HG02970 (cell line): ENCODE measurements at regions not wholly inside any gene's neighbourhood (a gene's known extent, or its start where the extent isn't known, plus 50 kb on each side); places are given as distances from the start of the nearest gene placed in this dataset.

Experiments
- ATAC-seq: cut with Tn5 transposase; IDR thresholded peaks from one replicate; pipeline ENCODE4 v1.9.1; 2021; ENCODE audit warnings: mild to moderate bottlenecking, moderate library complexity, moderate number of reproducible peaks; ENCODE audit not compliant: unreplicated experiment, low FRiP score

- ATAC-seq, result no peak
Measured at GRCh38 chr5:17428176-17428800, 69.7 kb upstream of the TAF11L2 start.

DNA sequence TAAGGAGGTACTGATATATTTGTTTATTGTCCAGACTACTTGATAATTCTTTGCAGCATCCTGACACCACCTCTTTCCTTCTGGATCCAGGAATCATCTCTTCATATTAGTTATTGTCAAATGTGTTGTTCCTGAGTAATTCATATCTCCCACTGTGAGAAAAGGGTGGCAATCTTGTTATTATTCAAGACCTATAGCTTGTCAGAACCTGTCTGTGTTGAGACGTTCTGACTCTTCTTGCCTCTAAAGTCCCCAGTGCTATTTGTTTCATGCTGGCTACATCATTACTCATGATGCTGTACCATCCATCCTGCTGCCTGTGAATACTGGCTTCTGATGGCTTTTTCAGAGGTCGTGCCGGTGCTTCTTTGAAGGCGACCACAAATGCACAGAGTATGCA lies 68.7 kb upstream of the TAF11L2 start:
- ATAC-seq, result no peak

DNA sequence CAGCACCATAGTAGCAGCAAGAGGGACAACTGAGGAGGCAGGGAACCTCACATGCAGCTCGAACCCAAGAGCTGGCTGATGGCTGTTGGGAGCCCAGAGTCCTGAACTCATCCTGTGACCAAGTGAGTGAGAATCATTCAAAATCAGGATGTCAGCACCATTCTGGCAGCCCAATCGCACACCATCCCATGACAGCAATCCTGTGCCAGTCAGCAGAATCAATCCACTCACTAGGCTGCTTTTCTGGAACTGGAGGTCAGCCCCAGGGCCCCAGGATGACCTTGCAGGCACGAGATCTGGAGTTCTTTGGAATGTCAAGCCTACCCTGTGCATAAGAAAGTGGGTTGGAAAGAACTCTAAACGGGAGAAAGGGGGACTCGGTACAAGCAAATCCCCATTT lies 67.8 kb upstream of the TAF11L2 start:
- no peak for ATAC-seq

DNA sequence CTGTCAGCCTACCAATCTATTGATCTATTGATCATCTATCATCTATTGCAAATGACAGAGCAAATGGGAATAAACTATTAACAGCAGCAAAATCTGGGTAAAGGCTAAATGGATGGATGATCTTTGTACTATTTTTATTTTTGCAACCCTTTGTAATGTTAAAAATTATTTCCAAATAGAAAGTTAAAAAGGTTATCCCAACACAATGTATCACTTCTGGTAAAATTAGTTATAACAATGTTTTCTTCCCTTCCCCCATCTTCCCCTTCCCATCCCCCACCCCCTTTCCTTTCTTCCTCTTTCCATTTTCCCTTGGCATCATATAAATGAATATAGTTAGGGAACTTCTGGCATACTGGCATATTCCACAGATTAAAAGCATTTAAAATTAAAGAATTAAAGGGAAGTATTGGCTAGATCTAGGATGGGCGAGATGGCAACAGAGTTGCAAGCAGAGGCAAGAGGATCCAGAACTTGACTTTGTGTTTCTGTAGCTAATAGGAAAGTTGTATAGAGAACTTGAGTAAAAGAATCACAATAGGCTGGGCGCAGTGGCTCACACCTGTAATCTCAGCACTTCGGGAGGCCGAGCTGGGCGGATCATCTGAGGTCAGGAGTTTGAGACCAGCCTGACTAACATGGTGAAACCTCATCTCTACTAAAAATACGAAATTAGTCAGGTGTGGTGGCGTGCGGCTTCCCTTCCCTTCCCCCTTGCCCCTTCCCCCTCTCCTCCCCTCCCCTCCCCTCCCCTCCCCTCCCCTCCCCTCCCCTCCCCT lies 66.6 kb upstream of the TAF11L2 start:
- no peak for ATAC-seq

- no peak for ATAC-seq
Measured at GRCh38 chr5:17432569-17432968, 65.5 kb upstream of the TAF11L2 start.

GRCh38 chr5:17433406-17433805 lies 64.6 kb upstream of the TAF11L2 start:
- no peak for ATAC-seq

- no peak for ATAC-seq
Measured at GRCh38 chr5:17434982-17435381, 63.0 kb upstream of the TAF11L2 start.

GRCh38 chr5:17436350-17436749 lies 61.7 kb upstream of the TAF11L2 start:
- peak; percentile 39 for ATAC-seq

DNA sequence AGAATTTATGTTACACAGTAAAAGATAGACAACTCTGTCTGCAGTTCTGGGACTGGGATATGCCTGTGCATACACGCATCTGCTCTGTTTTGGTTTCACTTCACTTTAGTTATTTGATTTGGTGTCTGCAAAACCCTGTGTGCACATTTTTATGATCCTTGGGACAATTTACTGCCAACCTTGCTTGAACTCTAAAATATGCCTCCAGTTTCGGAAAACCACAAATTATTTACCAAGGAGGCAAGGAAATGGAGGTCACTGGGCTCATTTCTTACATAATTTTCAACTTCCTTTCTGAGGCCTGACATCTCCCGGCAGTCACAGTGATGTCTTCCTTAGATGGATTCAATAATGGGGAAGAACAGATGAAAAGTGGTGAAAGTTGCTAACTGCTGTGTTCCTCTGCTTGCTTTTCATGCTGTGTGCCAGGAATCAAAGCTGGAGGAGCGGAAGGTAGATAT lies 61.2 kb upstream of the TAF11L2 start:
- ATAC-seq, result peak; percentile 62

DNA sequence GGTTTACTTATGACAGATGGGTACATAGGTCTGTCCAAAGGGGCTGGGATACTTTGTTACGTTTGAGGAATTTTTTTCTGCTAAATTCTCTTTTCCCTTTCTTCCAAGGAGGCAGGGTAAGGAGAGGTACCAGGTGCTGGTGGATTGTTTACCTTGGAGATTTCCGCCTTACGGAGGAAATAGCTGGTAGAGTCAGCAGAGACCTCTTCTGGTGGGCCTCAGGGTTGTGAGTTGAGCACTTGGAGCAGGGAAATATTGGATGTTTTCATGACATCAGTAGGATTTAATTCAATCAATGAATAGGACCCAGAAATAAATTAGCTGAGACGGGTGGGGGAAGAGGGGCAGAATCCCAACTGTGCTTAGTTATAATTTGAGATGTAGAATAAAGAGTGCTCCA lies 60.0 kb upstream of the TAF11L2 start:
- no peak for ATAC-seq

- ATAC-seq, result no peak
Measured at GRCh38 chr5:17439956-17440355, 58.1 kb upstream of the TAF11L2 start.

DNA sequence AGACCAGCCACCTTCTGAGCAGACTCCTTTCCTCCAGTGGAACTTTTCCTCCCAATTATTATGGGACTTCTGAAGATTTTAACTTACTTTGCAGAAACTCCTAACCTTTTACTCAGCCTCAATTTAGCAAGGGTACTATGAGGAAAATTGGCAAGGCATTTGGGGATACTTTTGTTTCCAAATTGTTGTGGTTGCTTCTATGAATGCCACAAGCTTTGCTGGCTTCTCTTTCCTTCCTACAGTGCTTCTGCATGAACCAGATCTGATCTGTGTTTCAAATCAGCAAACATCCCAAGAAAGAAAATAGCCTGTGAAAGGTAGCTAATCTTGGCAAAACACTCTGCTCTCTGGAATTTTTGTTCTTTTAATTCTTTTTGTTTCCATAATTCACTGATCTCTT lies 57.3 kb upstream of the TAF11L2 start:
- ATAC-seq, result no peak

GRCh38 chr5:17441351-17441750 lies 56.7 kb upstream of the TAF11L2 start:
- no peak for ATAC-seq

DNA sequence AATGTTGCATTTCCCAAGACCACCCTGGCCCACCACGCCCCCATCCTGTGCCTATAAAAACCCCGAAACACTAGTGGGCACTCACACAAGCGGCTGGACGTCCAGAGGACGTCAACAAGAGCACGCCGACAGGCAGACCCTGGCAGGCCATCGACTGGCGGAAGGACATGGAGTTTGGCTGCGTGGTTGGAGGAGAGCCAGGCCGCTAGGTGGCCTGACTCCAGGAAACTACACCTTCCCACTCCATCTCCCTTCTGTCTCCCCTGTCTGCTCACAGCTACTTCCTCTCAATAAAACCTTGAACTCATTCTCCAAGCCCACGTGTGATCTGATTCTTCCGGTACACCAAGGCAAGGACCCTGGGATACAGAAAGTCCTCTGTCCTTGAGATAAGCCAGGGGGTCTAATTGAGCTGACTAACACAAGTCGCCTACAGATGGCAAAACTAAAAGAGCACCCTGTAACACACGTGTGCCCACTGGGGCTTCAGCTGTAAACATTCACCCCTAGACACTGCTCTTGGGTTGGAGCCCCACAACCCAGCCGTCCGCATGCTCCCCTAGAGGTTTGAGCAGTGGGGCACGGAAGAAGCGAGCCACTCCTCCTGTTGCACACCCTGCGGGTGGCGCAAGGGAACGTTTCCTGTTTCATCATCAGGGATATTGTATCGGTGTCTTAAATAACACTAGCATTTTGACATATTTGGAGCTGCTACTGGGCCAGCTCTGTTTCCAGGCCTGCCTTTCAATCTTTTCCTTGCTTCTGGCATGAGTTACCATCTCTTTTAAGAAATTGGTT lies 54.5 kb upstream of the TAF11L2 start:
- ATAC-seq, result no peak

DNA sequence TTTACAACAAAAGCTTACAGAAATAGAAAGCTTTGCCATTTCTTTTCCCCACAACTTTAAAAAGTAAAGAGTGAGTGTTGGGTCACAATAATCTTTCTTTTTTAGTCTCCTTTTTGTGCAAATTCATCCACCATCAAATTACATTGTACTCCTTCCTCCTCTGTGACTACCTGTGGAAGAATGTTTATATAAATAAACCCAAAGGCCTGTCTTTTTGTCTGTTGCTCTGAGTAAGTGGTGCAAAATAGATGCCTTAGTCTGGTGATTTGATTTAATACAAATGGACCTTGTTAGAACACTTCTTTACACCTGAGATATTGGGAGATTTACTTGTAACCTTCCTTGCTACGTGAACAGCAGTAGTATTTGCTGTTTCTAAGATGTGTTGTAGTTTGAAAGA lies 53.5 kb upstream of the TAF11L2 start:
- no peak for ATAC-seq

DNA sequence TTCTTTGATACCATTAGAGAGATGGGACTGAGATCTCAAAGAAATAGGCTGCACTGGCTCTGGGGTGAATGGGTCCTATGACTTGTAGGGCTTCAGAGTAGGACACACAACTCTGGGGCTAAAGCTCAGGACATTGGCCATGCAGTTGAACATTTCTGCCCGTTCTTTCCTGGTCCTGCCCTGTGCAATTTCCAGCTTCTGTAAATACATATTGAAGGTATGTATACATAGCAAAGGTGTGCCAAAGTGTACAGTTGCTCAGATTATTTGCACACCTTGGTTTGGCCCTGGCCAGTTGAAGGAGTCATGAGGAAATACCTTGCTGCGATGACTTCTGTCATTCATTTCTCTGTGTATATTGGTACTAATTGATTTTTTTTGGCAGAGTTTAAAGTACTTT lies 52.8 kb upstream of the TAF11L2 start:
- ATAC-seq, result no peak
